ENCODE measurements at regions not wholly inside any gene's neighbourhood (a gene's known extent, or its start where the extent isn't known, plus 50 kb on each side); places are given as distances from the start of the nearest gene placed in this dataset.

- TF ChIP-seq CTCF (IDR thresholded peaks at IDR 0.05) (no peak), POLR2A (IDR thresholded peaks at IDR 0.05) (no peak), EP300 (IDR thresholded peaks at IDR 0.05) (no peak)
These were observed 330.9 kb upstream of the NOX3 start for GRCh38 chr6:155786528-155786927.
